Cerebellar nuclear complex (tissue), 1 donor: ENCODE measurements at regions not wholly inside any gene's neighbourhood (a gene's known extent, or its start where the extent isn't known, plus 50 kb on each side); places are given as distances from the start of the nearest gene placed in this dataset.
"Not testable (repeated sequence)": the region's sequence is repeated elsewhere in the genome, so short reads cannot be mapped to it uniquely, and the experiment has no call there.

Experiments
- DNase-seq, 2 experiments: peaks; one replicate each; lab custom pipeline; 2025; lab: John Stamatoyannopoulos, UW

DNA sequence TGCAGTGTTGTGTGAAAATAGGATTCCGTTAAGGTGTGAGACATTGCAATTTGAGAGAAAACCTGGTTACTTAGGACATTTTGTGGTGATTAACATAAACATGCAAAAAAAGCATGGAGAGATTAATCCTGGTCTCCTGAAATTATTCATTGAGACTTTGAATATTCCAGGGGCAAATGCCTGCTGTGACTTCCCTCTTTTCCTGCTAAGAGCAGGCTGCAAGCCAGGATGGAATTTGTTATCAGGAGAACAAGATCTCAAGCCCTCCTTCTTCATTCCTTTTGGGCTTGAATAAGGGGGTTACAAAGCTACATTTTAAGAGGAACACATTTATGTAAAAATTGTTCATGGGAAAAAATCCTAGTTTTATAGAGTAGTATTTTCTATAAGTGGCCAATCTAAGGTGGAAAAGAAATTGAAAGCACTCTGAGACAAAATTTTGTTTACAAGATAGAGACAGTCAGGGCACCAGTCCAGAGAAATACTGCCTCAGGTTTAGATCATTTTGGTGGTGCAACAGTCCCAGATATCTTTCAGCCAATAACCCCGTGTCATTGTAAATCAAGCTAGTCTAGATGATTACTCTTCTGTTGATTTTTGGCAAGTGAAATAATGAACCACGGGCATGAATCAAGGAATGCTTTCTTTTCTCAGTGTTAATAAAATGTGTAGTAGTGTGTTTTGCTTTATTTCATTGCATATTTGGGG lies 1528.3 kb upstream of the AGA start:
- DNase-seq, result no peak

DNA sequence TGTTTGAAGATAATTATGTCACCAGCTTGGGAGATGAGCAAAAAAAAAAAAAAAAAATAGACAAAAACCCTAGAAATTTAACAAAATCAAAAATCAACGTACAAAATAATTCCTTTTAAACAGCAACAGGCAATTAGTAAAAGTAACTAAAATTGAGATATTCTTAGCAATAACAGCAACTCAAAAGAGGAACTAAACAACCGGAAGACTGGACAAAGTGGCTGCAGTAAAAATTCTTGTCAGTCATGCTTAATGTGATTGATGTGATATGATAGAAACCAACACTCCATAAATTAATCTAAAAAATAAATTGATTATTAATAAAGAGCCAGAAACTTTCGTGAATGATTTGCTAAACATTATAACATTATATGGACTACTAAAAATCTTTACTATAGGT lies 1534.6 kb upstream of the AGA start:
- no peak for DNase-seq

DNA sequence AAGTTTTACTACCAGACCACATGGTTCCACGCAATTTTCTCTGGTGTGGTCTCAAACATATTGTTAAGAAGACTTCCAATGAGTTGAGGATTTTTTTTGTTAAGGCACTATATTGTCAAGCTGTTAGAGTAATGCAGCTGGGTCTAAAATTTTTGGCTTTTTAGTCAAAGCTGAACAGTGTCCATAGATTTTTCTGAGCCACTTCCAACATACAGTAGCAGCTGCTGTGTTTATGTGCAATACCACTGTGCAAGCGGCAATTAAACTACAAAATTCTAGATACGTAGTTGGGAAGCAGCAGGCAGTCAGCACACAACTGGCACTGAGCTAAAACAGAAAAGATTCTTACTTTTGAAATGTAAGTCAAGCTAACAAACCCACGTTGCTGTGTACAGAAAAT lies 1551.1 kb upstream of the AGA start:
- DNase-seq, result no peak

DNA sequence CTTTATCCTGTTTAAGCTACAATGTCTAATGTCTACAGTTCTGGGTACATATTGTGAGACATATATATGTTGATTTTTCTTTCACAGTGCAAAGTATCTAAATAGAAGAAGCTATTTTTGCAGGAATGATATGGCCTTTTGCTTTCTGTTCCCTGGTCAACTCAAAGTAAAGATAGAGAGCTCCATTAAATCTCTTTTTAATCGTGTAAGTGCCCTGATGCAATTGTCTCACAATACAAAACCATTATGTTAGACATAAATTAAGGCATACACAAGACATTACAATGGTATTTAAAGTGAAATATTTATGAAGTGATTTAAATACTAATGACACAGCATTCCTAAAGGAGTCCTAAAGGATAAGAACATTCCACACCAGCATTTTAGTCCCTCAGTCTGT lies 1559.7 kb upstream of the AGA start:
- DNase-seq, result no peak

DNA sequence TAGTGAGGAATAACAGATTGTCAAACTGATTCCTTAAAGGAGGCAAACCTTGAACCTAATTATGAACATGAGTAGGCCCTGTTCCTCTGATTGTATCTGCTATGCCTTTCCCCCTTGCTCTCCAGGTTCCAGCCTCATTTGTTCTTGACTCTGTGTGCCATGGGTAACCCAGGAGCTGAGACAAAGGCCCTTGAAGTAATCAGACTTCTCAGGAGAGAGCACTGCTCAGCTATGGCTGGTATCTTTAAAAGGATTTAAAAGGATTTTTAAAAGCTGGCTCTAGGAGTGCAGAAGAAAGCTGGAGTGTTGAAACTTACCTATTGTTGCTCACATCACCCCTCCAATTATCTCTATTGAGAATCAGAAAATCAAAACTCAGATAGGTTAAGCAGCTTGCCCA lies 1565.5 kb upstream of the AGA start:
- no peak for DNase-seq

DNA sequence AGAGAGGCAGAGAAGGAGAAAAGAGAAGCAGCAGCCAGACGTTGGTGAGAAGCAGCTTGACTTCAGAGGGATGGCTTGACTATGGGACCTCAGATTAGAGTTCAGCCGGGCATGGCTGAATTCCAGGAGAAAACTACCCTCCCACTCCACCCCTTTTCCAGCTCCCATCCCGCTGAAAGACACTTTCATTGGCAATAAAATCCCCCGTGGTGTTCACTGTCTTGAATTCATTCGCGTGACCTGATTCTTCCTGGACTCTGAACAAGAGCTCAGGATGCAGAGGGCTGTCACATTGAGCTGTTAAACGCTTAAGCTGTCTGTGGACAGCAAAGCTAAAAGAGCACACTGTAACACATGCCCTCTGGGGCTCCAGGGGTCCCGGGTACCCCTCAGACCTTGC lies 1575.3 kb upstream of the AGA start:
- no peak for DNase-seq

DNA sequence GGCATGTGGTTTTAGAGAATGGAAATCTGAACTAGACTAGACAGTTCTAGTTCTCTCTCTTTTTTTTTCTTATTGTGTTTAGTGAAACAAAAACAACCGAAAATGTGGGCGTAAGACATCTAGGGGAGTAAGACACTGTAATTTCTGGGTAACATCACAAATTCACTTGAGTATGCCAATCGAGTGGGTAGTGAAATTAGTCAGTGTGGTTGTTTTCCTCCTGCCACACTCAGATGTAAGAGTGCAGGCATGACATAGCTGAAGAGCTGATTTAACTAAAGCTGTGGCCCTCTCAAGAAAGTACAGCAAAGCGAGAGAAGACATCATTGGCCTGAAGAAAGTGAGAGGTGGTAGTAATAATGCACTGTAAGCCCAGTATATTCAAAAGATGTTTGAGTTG lies 1585.3 kb upstream of the AGA start:
- DNase-seq, result no peak

DNA sequence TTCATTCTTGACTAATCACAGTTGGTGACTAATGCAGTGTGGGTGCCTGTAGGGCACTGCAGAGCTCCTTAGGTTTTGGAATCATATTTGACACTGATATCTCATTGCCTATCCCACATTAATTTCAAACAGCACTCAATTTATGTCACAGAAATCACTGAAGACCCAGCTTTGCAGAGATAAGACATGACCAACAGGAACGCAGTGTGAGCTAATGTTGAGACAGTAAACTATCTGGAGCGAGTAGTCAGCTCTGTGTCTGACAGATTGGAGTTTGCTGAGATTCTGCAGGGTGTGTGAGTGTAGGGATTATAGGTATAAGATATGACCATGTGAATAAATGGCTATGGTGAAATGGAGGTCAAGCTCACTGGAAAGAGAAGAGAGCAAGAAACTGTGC lies 1586.1 kb upstream of the AGA start:
- no peak for DNase-seq

DNA sequence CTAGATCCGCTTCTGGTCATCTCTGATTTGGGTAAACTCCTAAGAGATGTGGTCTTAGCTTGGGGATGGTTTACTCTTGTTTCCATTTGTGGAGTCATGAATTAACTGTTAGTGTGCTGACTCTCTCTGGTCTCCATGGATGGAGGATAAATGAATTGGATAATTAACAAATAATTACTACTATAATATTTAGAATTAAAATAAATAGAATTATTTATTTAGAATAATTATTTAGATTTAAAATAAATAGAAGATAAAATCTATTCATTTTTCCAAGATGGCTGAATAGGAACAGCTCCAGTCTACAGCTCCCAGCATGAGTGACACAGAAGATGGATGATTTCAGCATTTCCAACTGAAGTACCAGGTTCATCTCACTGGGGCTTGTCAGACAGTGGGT lies 1587.4 kb upstream of the AGA start:
- DNase-seq, result no peak

DNA sequence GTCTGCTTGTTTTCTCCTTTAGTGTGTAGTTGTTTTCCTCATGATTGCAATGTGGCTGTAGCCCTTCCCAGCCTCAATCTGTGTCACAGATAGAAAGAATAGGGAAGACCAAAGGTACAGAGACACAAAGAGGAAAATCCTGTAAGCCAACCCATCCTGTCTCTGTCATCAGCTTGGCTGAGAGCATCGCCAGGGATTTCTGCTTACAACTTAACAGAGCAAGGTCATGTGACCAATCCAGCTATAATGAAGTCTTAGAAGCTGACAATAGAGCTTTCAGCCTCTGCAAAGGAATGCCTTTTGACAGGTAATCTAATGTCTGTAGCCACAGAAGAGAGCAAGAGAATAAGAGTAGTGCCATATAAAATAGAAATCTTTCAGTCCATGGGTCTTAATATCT lies 1598.0 kb upstream of the AGA start:
- no peak for DNase-seq

DNA sequence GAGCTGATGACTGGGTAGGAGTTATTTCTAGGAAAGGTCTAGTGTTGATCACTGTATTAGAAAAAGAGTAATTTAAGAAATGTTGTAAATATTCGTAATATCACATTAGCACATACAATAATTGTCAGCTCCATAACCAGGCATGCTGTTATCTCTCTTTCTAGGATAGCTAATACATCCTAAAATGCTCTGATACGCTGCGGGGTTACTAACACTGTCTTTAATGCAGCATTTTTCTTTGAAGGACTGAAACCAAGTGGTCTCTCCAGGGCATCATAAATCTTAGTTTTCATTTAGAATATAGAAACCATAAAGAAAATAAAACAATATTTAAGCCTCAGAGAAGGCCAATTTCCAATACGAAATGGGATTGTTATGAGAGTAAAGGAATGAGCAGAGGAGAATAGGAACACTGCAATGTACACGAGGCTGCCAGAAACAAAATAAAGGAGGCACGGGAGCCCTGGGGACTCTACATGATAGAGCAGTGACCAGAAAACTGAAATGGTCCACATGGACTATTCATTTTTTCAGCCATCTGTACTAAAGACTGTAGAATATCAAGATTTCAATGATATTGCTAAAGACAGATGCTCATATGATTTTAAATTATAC lies 1606.7 kb upstream of the AGA start:
- DNase-seq, result no peak

DNA sequence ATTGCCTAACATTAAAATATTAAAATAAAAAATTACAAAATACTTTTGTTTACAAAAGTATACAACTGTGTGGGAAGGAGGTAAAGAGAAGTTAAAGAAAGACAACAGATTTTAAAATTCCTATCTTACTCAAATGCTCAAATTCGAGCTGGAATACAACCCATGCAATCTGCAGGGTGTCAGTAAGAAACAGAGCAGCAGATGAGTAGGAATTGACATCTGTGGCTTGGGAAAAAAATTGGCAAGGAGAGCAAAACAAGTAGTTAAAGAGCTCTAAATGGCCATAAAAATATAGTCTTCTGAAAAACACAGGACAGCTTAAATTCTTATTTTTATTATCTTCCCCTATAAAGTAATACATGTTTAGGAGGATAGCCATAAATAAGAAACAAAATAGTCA lies 1609.0 kb upstream of the AGA start:
- DNase-seq, result no peak

DNA sequence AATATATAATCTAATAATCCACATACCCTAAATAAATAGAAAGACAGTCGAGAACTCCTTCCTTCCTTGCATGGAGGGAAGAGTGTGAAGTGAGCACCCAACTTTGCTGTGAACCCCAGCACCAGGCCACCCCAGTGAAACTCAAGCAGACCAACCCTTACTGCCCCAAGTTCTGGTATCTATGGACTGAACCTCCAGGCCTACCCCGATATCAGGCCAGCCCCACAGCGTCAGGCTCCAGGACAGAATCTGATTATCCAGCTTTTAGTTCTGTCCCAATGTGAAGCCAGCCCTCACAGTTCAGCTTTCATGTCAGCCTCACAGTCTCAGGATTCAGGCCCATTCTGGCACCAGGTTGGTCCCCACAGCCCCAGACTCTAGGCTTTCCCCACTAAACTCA lies 1617.2 kb upstream of the AGA start:
- no peak for DNase-seq

DNA sequence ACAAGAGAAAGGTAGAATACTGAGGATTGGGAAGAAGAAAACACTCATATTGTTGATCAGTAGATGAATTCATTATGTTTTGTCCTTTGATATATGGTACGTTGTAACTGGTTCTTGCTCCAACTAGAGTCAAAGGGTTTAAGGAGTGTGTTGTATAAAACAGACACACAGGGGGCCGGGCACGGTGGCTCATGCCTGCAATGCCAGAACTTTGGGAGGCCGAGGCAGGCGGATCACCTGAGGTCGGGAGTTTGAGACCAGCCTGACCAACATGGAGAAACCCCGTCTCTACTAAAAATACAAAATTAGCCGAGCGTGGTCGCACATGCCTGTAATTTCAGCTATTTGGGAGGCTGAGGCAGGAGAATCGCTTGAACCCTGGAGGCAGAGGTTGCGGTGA lies 1624.0 kb upstream of the AGA start:
- DNase-seq, result not testable (repeated sequence)

DNA sequence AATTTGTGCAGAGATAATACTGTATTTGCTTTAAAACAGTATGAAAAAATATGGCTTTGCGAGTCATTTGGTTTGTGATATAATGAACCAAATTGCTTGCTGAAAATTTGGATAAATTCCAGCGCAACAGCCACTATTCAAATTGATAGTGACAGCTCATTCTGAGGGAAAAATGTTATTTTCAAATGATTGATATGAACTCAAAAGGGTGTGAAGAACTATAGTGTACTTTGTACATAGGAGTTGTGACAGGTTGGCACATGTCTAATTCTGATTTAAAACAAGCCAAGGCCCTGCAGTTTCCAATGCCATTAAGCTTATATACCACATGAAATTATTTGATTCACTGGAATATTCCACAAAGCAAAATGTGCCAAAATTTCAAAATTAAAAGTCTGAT lies 1628.9 kb upstream of the AGA start:
- no peak for DNase-seq

DNA sequence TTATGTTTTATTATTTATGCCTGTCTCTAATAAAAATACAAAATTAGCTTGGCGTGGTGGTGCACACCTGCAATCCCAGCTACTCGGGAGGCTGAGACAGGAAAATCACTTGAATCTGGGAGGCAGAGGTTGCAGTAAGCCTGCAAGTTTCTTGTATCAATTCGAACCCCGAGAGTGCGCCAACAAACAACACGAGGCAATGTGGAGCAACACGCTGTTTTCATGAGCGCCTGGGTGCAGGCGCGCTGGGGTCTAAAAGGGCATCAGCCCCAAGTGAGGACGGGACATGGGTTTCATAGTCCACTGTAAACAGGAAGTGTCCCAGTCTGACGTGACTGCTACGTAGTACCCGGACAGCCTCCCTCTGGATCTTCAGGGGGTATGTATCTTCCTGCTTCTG lies 1634.6 kb upstream of the AGA start:
- no peak for DNase-seq

DNA sequence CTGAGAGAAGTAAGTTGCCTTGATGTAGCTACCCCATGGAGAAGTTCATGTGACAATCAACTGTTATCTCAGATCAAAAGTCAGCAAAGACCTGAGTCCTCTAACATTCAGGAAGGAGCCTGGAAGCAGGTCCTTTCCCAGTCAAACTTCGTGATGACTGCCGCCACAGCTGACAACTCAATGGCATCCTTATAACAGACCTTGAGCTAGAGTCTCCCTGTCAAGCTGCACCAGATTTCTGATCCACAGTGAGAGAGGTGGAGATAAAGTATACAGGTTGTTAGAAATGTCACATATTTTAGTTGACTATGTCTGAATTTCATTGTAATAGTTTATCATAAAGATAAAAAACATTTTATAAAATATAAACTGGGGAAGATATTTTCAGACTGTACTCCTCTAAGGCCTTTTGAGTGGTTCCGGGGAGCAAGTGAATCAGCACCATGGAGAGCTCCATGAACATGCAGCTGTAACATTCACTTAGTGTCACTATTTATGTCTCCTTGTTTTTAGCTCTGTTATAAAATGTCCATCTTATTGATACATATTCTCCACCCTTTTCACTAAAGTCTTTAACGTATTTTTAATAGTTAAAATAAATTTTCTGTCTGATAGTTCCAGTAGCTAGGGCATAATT lies 1653.5 kb upstream of the AGA start:
- no peak for DNase-seq

DNA sequence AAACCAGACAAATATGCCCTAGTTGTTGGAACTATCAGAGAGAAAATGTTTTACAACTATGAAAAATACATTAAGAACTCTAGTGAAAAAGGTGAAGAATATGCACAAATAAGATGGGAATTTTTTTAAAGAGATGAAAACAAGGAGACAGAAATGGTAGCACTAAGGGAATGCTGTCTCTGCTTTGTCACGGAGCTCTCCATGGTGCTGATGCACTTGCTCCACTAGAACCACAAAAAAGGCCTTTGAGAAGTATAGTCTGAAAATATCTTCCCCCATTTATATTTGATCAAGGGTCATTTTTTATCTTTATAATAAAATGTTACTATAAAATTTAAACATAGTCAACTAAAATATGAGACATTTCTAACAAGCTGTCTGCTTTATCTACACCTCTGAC lies 1655.5 kb upstream of the AGA start:
- DNase-seq, result no peak

DNA sequence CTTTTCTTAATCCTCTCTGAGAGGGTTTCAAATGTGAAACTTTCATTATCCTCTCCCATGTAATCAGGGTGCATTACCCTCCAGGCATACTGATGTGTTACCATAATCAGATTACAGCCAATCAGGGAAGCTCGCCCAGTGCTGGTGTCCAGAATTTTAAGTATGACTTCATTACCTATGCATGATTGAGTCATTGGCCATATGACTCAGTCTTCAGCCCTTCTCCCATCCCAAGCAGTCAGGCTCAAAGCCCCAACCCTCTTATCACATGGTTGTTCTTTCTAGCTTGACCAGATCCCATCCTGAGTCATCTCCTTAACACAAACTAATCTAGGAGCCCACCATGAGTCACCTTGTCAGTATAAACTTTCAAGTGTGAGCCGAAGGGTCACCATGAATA lies 1668.1 kb upstream of the AGA start:
- no peak for DNase-seq

DNA sequence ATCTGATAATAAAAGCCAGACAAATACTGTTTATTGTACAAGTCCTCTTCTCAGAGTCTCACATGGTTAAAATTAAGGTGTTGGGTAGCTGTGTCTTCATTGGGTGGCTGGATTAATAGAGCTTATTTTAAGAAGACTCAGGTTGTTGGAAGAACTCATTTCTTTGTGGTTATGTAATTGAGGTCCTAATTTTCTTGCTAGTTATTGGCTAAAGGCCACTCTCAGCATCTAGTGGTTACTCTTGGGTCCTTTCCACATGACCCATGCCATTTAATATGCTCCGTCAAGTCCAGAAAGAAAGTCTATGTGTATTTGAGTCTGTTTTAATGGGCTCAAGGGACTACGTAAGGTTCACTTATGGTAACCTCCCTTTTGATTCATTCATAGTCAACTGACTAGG lies 1668.6 kb upstream of the AGA start:
- DNase-seq, result no peak

DNA sequence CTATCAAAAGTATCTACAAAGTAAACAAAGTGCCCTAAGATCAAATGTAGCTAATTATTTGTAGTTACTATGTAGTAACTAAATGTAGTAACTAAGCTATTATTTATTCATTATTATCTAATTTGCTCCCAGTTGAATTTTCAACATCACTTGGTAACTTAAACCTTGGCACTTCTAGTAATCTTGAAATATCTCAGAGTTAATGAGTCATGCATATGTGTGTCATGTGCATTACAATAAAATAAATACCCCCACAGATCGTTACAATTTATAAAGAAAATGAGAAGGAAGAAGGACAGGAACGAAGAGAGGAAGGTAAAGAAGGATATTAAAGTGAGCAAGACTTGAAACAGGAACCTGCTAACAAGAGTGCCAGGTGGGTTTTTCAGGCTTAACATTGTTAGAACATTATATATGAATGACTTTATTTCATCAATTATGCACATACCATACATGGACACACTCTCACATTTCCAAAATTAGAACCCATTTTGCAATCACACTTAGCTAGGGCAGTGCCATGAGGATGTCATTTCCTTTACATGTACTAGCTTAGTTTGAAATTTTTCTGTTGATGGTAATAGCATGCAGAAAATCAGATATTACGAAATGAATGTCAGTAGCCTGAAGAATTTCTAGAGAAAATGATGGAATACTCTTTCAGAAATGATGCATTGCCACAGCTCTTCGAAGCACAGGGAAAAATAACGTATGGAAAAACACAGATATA lies 1670.4 kb upstream of the AGA start:
- no peak for DNase-seq

DNA sequence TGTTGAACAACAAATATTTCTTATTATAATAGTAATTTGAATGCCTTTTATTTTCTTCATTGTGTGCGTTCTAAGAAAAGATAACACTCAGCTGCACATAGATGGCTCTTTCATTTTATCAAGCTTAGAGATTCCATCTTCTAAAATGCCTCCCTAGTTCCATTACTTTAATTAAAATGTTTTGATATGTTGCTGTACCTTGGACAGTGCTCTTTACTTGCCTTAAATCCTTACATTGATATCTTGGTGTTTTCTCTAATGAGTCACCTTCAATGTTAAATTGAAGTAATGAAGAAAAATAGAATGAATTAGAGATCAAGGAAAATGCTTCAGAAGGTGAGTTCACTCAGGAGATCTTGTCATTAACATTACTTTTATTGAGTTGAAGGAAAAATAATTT lies 1672.4 kb upstream of the AGA start:
- no peak for DNase-seq

DNA sequence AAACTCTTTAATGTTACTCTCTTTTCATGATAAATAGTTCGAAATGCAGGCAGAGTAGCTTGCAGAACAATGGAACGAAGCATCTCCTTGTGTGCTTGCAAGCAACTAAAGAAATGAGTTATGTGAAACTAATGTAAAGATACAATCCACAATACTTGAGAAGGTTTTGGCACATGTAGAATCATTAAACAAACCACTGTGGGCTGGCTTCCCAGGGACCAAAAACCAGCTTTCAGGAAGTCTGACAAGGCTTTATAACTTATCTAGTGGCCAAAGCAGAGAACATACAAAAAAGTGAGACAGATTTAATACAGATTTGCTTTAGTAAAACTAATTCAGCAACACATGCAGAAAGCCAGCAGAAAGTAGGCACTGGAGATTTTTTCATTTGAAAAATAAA lies 1673.8 kb upstream of the AGA start:
- DNase-seq, result no peak
